IMR-90 (cell line): ENCODE measurements at regions not wholly inside any gene's neighbourhood (a gene's known extent, or its start where the extent isn't known, plus 50 kb on each side); places are given as distances from the start of the nearest gene placed in this dataset.

Experiments used
- RAD21 ChIP-seq: IDR thresholded peaks from 2 replicates; pipeline ENCODE4 v1.6.1; 2012; ENCODE audit warnings: low read length, improper control_type of control experiment
- TF ChIP-seq, protein P1 (sequence below): conservative IDR thresholded peaks from 2 replicates; pipeline ENCODE4 v1.5.1; 2012; ENCODE audit warnings: mild to moderate bottlenecking, low read depth, low read length, improper control_type of control experiment
- TF ChIP-seq, protein P2 (sequence below): fragments of 150-350 bp; IDR thresholded peaks from 2 replicates; pipeline ENCODE4 v1.6.1; 2017; ENCODE audit warnings: mild to moderate bottlenecking, antibody characterized with exemption, low read length, low read depth

DNA sequence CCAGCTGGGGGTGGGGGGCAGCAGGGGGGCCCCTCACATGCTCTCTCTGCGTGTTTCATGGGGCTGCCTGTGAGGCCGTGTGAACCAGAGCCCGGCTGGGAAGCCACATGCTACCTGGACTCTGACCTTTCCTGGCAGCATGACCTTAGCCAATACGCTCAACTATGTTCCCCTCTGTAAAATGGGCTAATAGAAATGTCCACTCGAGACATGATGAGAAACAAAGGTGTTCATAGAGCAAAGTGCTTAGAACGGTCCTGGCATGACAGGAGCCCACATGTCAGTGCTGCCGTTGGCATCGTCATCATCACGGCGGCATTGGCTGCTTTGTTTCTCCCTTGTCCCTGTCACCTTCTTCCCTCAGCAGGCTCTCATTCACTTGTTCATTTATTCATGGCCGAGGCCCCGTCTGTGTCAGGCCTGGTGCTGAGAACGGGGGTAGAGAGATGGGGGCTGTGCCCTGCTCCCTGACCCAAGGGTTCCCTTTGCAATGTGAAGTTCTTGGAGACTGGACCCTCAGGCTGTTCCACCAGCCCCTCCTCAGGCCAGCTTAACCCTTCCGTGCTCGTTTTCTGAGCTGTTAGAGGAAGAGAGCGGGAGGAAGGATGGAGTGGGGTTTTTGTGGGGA, 291.4 kb downstream of the SEC14L1 start:
- TF ChIP-seq RAD21: no peak
- TF ChIP-seq, protein P1, sequence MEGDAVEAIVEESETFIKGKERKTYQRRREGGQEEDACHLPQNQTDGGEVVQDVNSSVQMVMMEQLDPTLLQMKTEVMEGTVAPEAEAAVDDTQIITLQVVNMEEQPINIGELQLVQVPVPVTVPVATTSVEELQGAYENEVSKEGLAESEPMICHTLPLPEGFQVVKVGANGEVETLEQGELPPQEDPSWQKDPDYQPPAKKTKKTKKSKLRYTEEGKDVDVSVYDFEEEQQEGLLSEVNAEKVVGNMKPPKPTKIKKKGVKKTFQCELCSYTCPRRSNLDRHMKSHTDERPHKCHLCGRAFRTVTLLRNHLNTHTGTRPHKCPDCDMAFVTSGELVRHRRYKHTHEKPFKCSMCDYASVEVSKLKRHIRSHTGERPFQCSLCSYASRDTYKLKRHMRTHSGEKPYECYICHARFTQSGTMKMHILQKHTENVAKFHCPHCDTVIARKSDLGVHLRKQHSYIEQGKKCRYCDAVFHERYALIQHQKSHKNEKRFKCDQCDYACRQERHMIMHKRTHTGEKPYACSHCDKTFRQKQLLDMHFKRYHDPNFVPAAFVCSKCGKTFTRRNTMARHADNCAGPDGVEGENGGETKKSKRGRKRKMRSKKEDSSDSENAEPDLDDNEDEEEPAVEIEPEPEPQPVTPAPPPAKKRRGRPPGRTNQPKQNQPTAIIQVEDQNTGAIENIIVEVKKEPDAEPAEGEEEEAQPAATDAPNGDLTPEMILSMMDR: no peak
- TF ChIP-seq, protein P2, sequence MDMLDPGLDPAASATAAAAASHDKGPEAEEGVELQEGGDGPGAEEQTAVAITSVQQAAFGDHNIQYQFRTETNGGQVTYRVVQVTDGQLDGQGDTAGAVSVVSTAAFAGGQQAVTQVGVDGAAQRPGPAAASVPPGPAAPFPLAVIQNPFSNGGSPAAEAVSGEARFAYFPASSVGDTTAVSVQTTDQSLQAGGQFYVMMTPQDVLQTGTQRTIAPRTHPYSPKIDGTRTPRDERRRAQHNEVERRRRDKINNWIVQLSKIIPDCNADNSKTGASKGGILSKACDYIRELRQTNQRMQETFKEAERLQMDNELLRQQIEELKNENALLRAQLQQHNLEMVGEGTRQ: no peak
